Nephron (organoid): ENCODE measurements at regions not wholly inside any gene's neighbourhood (a gene's known extent, or its start where the extent isn't known, plus 50 kb on each side); places are given as distances from the start of the nearest gene placed in this dataset.

Source experiments
- H3K27ac Mint-ChIP-seq, 3 experiments: 2 replicates each; pipeline ENCODE4 v1.8.0; 2020; ENCODE audit warnings: mixed read lengths in 3 of 3, mild to moderate bottlenecking in 2 of 3, moderate library complexity in 1 of 3
- H3K27me3 Mint-ChIP-seq: 2 replicates; pipeline ENCODE4 v1.8.0; 2021; ENCODE audit warnings: low read depth, mild to moderate bottlenecking, moderate library complexity, mixed read lengths
- H3K36me3 Mint-ChIP-seq: 2 replicates; pipeline ENCODE4 v1.8.0; 2020; ENCODE audit warnings: low read depth, mixed read lengths
- H3K4me1 Mint-ChIP-seq: 2 replicates; pipeline ENCODE4 v1.8.0; 2020; ENCODE audit warnings: mixed read lengths
- H3K4me3 Mint-ChIP-seq, 3 experiments: 2 replicates each; pipeline ENCODE4 v1.8.0; 2020; ENCODE audit warnings: mild to moderate bottlenecking in 3 of 3, mixed read lengths in 3 of 3, moderate library complexity in 2 of 3
- H3K9me3 Mint-ChIP-seq: 2 replicates; pipeline ENCODE4 v1.8.0; 2020; ENCODE audit warnings: mixed read lengths
- CTCF ChIP-seq, 3 experiments: fragments of 200-600 bp; sonication (generic); IDR thresholded peaks; one replicate each; pipeline ENCODE4 v1.5.0; 2021; ENCODE audit warnings: antibody characterized with exemption in 3 of 3; ENCODE audit not compliant: unreplicated experiment in 3 of 3

- peaks cover 4% of the 10 kb centered on the region for H3K27me3 Mint-ChIP-seq
- no peak overlapping the region for H3K4me3 Mint-ChIP-seq
- H3K4me1 Mint-ChIP-seq, result no peaks in the 10 kb centered on the region
- TF ChIP-seq CTCF (IDR thresholded peaks at IDR 0.05; ENCODE audit: unreplicated experiment in 3 of 3), result no peak
- no peak overlapping the region for H3K27ac Mint-ChIP-seq
- H3K36me3 Mint-ChIP-seq, result no peaks in the 10 kb centered on the region
- H3K9me3 Mint-ChIP-seq, result peaks cover 3% of the 10 kb centered on the region
Observed at GRCh38 chr21:29228306-29228705, 70.4 kb upstream of the BACH1 start.

GRCh38 chr21:29230551-29231261, 68.0 kb upstream of the BACH1 start:
- H3K4me3 Mint-ChIP-seq, result no peak overlapping the region
- peaks cover 7% of the 10 kb centered on the region for H3K27me3 Mint-ChIP-seq
- TF ChIP-seq CTCF (IDR thresholded peaks at IDR 0.05; ENCODE audit: unreplicated experiment in 3 of 3), result no peak
- H3K4me1 Mint-ChIP-seq, result no peaks in the 10 kb centered on the region
- no peaks in the 10 kb centered on the region for H3K36me3 Mint-ChIP-seq
- H3K9me3 Mint-ChIP-seq, result peaks cover 3% of the 10 kb centered on the region
- H3K27ac Mint-ChIP-seq, result no peak overlapping the region

GRCh38 chr21:29231756-29232529, 66.8 kb upstream of the BACH1 start:
- peaks cover 2% of the 10 kb centered on the region for H3K4me1 Mint-ChIP-seq

GRCh38 chr21:29232530-29233255, 66.0 kb upstream of the BACH1 start:
- no peaks in the 10 kb centered on the region for H3K36me3 Mint-ChIP-seq
- peaks cover 7% of the 10 kb centered on the region for H3K4me1 Mint-ChIP-seq
- no peak overlapping the region for H3K4me3 Mint-ChIP-seq
- H3K27ac Mint-ChIP-seq, result no peak overlapping the region
- H3K9me3 Mint-ChIP-seq, result no peaks in the 10 kb centered on the region
- peaks cover 3% of the 10 kb centered on the region for H3K27me3 Mint-ChIP-seq
- no peak for TF ChIP-seq CTCF (IDR thresholded peaks at IDR 0.05; ENCODE audit: unreplicated experiment in 3 of 3)

More at GRCh38 chr21:29231756-29232529, 66.8 kb upstream of the BACH1 start:
- Mint-ChIP-seq H3K27ac (no peak overlapping the region), H3K4me3 (no peak overlapping the region), H3K9me3 (peaks cover 3% of the 10 kb centered on the region), H3K27me3 (peaks cover 6% of the 10 kb centered on the region), H3K36me3 (no peaks in the 10 kb centered on the region)
- no peak for TF ChIP-seq CTCF (IDR thresholded peaks at IDR 0.05; ENCODE audit: unreplicated experiment in 3 of 3)

- TF ChIP-seq CTCF (IDR thresholded peaks at IDR 0.05; ENCODE audit: unreplicated experiment in 3 of 3), result no peak
- Mint-ChIP-seq H3K4me1 (peaks cover 7% of the 10 kb centered on the region), H3K27ac (no peak overlapping the region), H3K4me3 (no peak overlapping the region), H3K36me3 (no peaks in the 10 kb centered on the region), H3K27me3 (peaks cover 3% of the 10 kb centered on the region), H3K9me3 (no peaks in the 10 kb centered on the region)
Observed at GRCh38 chr21:29233256-29233546, 65.5 kb upstream of the BACH1 start.
